Dedifferentiated amniotic fluid mesenchymal stem cell (primary cell): ENCODE measurements at regions not wholly inside any gene's neighbourhood (a gene's known extent, or its start where the extent isn't known, plus 50 kb on each side); places are given as distances from the start of the nearest gene placed in this dataset.

Experiments
- DNase-seq: peaks from one replicate; pipeline ENCODE4 v3.0.0-alpha.2; 2016; ENCODE audit errors: extremely low spot score

DNA sequence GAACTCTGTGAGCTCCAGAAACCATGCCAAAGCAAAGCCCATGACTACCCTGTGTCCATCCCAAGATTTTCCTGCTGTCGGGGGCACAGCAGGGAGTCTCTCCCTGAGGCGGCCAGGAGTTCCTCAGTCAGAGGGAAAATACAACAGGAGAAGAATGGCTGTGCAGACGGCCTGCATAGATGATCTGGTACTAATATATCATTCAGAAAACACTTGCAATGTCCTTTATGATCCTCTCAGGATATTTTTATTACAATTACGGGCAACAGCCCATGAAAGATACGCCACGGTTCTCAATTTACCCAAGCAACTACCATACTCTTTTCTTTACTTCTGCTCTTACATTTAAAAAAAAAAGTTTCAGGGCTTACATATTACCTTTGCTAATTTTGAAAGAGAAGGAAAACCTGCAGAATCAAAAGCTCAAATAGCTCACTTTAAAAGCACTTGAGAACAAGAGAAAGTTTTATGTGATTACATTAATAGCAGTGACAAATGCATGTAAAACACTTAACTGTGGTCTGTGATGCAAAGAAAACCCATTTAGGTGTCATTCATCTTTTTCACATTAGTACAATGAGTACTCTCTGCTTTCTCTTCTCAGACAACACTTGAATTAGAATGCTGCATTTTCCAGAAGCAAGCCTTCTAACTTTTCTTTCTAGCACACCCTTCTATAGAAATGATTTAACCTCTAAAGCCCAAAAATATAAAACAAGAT is 460.8 kb downstream of the KLF5 start:
- DNase-seq: no peak

DNA sequence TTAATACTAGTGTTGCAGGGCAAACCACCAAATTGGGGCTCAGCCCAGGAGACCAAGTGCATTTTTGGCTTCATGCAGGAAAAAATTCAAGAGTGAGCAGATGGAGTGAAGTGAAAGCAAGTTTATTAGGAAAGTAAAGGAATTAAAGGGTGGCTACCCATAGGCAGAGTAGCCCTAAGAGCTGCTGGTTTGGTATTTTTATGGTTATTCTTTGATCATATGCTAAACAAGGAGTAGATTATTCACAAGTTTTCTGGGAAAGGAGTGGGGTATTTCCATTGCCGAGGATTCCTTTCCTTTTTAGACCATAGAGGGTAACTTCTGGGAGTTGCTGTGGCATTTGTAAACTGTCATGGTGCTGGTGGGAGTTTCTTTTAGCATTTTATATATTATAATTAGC is 459.0 kb downstream of the KLF5 start:
- DNase-seq: no peak

DNA sequence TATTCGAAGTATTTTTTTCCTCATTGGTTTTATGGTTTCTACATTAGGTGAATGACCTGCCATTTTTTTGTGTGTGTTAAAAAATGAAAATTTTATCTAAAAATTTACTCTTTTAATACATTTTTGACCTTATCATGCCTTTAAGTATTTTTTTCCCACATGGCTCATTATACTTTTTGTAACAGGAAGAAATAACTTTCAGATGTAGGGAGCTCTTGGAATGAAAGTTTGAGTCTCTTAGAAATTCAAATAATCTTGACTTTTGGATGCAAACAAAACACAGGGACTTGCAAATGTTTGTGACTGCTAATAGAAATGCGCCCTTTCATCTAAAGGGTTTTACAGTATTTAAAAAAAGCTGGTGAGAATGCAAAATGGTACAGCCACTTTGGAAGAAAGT is 457.9 kb downstream of the KLF5 start:
- DNase-seq: no peak

DNA sequence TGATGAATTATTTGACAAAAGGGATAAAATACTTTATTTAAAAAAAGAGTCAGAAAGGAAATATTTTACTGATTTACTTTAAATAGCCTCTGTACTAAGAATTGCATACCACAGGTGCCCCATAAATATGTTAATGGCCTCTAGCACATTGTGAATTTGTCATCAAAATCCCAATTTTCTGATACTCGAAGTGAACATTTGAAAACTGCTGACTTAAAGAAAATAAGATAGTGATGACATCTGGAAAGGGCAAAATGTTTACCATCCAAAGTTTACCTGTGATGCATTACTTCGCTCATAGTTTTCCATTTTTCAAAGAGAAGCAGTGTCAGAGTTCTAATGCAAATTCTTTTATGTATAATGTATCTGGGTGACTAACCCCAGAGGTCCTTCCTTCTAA is 455.4 kb downstream of the KLF5 start:
- DNase-seq: no peak

DNA sequence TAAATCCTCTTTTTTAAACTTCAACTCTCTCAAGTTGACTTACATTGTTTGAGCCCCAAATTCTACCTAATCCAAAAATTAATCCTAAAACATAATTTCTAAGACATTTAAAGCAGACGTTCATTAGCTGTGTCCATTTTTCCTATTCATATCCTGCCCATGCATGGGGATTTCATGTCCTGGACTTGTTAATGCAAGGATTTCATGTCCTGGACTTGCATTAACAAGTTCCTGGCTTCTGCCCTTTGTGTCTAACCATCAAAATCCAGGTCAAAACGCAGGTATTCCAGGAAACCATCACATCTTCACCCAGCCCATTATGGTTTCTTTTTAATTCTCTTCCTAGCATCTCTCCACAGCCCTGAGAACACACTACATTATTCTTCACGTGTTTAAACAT is 454.9 kb downstream of the KLF5 start:
- DNase-seq: no peak

- DNase-seq: no peak
Observed at GRCh38 chr13:73508841-73509240, 450.0 kb downstream of the KLF5 start.

- peak; percentile 52 for DNase-seq
Observed at GRCh38 chr13:73505376-73505890, 446.6 kb downstream of the KLF5 start.

- DNase-seq: no peak
Observed at GRCh38 chr13:73499695-73500094, 440.9 kb downstream of the KLF5 start.

DNA sequence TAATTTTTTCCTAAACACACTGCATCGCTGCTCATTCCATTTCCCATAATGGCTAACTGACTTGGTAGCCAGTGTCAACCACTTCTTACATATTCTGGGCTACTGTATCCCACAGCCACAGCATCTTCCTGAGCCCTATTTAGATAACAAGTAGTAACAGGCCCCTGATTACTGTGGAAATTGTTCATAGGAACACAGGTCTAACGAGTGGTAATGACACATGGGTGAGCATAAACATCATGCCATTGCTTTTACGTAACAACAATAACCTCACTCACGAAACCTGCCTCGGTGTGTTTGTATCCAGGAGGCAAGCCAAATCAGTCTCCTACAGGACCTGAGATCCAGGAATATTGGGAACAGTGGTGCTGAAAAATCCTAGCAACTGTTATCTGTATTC is 438.6 kb downstream of the KLF5 start:
- no peak for DNase-seq

- DNase-seq: no peak
Observed at GRCh38 chr13:73496711-73497110, 437.9 kb downstream of the KLF5 start.

DNA sequence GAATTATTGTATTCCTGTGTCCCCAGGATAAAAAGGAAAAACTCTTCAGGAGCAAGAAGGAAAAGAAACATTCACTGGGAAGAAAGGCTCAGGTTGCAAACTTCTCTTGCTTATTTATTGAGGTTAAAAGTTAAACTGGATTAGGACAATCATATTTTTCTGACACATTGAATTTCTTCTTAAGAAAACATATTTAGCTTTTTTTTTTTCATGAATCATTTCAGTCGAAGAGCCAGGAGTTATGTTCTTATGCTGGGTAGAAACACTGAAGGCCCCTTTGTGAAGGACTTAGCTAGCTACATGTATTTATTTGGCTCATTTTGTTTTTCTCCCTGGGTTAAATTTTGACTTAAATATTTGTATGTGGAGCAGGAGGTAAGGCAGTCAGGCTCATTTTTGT is 434.0 kb downstream of the KLF5 start:
- DNase-seq: peak; percentile 26

GRCh38 chr13:73482556-73482955 is 423.8 kb downstream of the KLF5 start:
- DNase-seq: no peak

DNA sequence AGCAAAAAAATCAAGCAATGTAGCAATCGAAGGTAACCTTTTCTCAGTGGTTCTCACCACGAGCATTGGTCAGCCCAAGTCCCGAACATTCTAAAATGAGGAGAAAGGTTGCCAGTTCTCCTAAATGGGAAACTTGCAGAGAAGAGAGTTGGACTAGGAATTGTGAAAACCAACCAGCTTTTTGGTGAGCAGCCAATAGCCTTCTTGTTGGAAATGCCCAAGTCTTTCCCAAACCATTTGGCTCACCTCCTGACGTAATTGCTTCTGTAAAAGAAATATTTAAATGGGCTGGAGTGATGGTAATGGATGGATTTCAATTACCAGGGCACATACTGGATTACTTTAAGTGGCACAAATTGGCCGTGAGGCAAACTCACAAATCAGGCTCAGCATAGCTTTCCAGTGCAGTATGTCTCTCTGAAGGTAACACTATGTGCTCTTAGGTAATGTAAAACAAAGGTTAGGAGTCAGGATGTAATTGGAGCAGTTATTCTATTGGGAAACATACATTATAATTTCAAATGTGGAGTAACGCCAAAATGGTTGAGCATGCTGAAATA is 423.2 kb downstream of the KLF5 start:
- DNase-seq: no peak

GRCh38 chr13:73480779-73481559 is 422.2 kb downstream of the KLF5 start:
- DNase-seq: no peak

- DNase-seq: no peak
Observed at GRCh38 chr13:73479856-73480255, 421.1 kb downstream of the KLF5 start.

- DNase-seq: no peak
Observed at GRCh38 chr13:73479351-73479750, 420.5 kb downstream of the KLF5 start.

- no peak for DNase-seq
Observed at GRCh38 chr13:73477441-73477840, 418.6 kb downstream of the KLF5 start.

- DNase-seq: no peak
Observed at GRCh38 chr13:73473016-73473415, 414.2 kb downstream of the KLF5 start.

- peak; percentile 55 for DNase-seq
Observed at GRCh38 chr13:73467125-73467524, 408.3 kb downstream of the KLF5 start.

DNA sequence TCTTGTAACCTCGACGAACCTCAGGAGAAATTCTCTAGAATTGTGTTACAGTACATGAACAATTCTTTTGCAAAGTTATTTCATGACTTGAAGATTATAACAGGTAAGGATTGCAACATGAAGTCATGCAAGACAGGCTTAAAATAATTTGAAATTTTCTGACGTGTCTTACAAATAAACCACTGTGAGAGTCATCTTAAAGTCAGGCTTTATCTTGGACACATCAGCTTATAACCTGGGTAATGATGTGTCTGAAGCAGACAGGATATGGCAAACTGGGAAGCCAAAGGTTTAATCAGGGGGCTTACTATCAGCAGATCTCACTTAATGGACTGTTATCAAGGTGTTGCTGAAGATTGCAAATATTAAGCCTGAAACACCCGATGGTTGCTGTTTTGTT is 407.8 kb downstream of the KLF5 start:
- no peak for DNase-seq

GRCh38 chr13:73465617-73465971 is 406.8 kb downstream of the KLF5 start:
- DNase-seq: peak; percentile 55

GRCh38 chr13:73464758-73465616 is 406.2 kb downstream of the KLF5 start:
- DNase-seq: no peak
